Upper lobe of left lung (tissue), 4 donors: ENCODE measurements at regions not wholly inside any gene's neighbourhood (a gene's known extent, or its start where the extent isn't known, plus 50 kb on each side); places are given as distances from the start of the nearest gene placed in this dataset.

Source experiments
- CTCF ChIP-seq, 6 experiments: fragments of 450-650 bp in 4 of 6; fragments of 200-600 bp in 2 of 6; sonication (generic) in 2 of 6; IDR thresholded peaks; one replicate each; pipeline ENCODE4 v1.5.1; 2016 to 2019; ENCODE audit warnings: antibody characterized with exemption in 6 of 6
- EP300 ChIP-seq, 4 donors: sonication (generic); formaldehyde crosslinking; IDR thresholded peaks; one replicate each; pipeline ENCODE4 v1.5.1; 2017; ENCODE audit warnings: antibody characterized with exemption in 4 of 4, control low read depth in 2 of 4
- POLR2A ChIP-seq, 4 donors: fragments of 450-650 bp; IDR thresholded peaks; one replicate each; pipeline ENCODE4 v1.5.1; 2016 to 2017; ENCODE audit warnings: antibody characterized with exemption in 4 of 4, mild to moderate bottlenecking in 2 of 4
- POLR2AphosphoS5 ChIP-seq, 2 donors: sonication (generic); formaldehyde crosslinking; IDR thresholded peaks; one replicate each; pipeline ENCODE4 v1.5.1; 2017; ENCODE audit warnings: antibody characterized with exemption in 2 of 2

- TF ChIP-seq CTCF (IDR thresholded peaks at IDR 0.05) (no peak), POLR2AphosphoS5 (IDR thresholded peaks at IDR 0.05) (no peak), EP300 (IDR thresholded peaks at IDR 0.05) (no peak), POLR2A (IDR thresholded peaks at IDR 0.05) (no peak)
Measured at GRCh38 chr6:95830859-95831557, 184.8 kb upstream of the FUT9 start.
